DOHH2 (cell line): ENCODE measurements at regions not wholly inside any gene's neighbourhood (a gene's known extent, or its start where the extent isn't known, plus 50 kb on each side); places are given as distances from the start of the nearest gene placed in this dataset.

ENCODE experiments used
- CTCF ChIP-seq: fragments of 200-600 bp; sonication (generic); IDR thresholded peaks from one replicate; pipeline ENCODE4 v1.5.1; 2014; ENCODE audit warnings: antibody characterized with exemption, mild to moderate bottlenecking, low read depth, low read length; ENCODE audit not compliant: poor library complexity, severe bottlenecking
- EZH2phosphoT487 ChIP-seq: fragments of 200-600 bp; sonication (generic); IDR thresholded peaks from 2 replicates; pipeline ENCODE4 v1.6.1; 2017; ENCODE audit warnings: borderline replicate concordance, mild to moderate bottlenecking, antibody characterized with exemption, low read length, moderate library complexity, mixed read lengths

GRCh38 chr16:76941113-76941512, 249.9 kb upstream of the MON1B start:
- TF ChIP-seq CTCF = no peak
- TF ChIP-seq EZH2phosphoT487 = no peak
